Right hindlimb (tissue), 1 donor: ENCODE measurements at regions not wholly inside any gene's neighbourhood (a gene's known extent, or its start where the extent isn't known, plus 50 kb on each side); places are given as distances from the start of the nearest gene placed in this dataset.
A peak's percentile ranks its signal among the peaks of the same experiment; 100 is the strongest.
"Not testable (repeated sequence)": the region's sequence is repeated elsewhere in the genome, so short reads cannot be mapped to it uniquely, and the experiment has no call there.

Experiments used
- DNase-seq: peaks from one replicate; pipeline ENCODE4 v3.0.0-alpha.2; 2018

DNA sequence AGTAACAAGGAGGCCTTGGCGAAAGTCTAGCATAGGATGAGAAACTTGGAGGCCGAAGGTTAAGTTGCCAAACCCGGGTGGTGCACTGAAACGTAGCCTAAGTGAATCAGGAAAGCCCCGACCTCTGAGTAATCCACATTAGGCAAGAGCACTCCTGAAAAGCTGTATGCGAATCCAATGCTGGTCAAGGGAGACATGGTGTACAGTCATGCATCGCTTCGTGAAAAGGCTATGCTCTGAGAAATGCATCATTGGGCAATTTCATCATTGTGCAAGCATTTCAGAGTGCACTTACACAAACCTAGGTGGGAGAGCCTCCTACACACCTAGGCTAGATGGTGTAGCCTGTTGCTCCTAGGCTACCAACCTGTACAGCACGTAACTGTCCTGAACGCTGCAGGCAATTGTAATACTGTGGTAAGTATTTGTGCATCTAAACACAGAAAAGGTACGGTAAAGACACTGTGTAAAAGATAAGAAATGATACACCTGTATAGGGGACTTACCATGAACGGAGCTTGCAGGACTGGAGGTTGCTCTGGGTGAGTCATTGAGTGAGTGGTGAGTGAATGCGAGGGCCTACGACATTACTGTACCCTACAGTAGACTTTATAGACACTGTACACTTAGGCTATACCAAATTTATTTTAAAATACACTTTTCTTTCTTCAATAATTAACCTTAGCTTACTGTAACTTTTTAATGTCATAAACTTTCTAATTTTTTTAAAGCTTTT, 222.5 kb downstream of the SHQ1 start:
- no peak for DNase-seq

DNA sequence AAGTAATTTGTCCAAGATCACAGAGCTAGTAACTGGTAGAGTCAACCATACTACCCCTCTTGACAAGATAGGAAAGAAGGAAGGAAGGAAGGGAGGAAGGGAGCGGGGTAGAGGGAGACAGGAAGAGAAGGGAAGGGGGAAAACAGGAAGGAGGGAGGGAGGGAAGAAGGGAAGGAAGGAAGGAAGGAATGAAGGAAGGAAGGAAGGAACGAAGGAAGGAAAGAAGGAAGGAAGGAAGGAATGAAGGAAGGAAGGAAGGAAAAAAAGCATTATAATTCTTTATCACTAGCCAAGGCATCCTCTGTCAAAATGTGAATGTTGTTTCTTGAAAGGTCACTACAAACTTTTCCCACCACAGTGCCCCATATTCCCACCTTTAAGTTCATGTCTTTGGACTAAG, 223.6 kb downstream of the SHQ1 start:
- DNase-seq, result no peak

DNA sequence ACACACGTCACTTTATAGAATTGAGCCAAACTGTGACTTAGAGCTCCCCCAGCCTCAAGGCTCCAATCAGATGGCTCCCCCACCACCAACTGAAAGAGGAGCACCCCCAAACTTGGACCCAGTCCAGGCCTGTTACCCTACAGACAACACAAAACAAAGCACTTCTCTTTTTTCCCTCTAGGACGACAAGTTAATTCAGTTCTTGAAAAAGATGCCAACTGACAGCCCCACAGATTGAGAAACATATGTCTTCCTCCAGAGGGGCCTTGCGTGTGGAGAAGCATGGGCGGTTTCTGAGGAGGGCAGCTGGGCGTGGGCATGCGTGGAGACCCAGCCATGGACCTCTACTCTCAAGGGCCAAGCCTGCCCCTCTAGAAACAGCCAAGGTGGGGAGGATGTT, 229.5 kb downstream of the SHQ1 start:
- DNase-seq, result no peak

DNA sequence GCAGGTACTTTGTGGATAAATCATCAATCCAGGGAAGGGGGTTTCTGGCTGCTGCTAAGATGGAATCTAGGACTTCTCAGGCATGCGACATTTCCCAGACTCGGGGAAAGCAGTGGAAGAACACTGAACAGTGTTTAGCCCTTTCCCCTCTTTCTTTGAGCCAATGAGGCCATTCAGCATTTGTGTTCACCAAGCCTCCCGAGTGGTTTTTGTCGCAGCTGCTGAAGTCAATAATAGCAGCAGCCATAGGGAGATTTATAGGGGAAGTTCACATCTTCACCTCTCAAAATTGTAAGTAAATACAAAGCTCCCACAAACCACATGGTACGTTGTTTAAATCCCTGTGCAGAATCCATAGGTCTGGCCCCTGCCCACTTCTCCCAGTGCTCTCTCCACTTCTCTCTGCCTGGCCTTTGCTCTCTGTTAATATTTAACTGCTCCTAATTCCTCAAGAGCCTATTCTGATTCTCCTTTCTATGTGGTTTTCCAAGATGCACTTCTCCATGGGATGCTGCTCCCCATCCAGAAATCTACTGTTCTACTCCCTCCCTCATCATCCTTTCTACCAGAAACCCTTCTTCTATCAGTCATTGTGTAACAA, 230.7 kb downstream of the SHQ1 start:
- DNase-seq, result no peak

DNA sequence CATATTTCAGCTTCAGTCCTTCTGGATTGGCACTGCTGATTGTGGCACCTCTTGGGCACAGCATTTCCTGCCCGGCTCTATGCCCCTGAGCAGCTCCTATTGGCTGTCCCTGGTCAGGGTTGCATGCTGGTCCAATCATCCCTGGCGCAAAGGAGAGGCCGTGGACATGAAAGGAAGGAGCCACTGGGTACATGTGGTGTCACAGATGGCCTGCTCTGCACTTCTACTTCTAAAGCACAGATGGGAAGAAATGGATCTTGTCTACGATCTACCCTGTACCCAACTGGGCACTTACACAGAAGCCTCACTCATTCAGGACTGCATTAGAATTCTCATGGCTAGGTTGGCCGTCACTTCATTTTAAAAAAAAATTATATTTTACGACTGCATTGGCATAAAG, 232.5 kb downstream of the SHQ1 start:
- DNase-seq, result no peak

DNA sequence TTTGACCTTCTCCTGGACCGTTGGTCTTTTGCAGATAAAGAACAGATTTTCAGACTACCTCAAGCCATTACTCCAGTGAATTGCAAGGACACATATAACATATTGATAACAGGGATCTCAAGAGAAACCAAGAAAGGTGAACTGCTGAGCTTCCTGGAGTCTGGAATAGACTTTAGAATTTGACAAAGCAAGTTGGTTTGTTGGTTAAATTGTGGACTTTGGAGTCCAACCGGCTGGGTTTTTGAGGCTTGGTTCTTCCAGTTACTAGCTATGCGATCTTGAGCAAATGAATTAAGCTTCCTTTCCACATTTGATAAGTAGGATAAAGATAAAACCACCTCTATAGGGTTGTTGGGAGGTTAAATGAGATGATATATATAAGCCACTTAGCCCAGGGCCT, 233.1 kb downstream of the SHQ1 start:
- no peak for DNase-seq

DNA sequence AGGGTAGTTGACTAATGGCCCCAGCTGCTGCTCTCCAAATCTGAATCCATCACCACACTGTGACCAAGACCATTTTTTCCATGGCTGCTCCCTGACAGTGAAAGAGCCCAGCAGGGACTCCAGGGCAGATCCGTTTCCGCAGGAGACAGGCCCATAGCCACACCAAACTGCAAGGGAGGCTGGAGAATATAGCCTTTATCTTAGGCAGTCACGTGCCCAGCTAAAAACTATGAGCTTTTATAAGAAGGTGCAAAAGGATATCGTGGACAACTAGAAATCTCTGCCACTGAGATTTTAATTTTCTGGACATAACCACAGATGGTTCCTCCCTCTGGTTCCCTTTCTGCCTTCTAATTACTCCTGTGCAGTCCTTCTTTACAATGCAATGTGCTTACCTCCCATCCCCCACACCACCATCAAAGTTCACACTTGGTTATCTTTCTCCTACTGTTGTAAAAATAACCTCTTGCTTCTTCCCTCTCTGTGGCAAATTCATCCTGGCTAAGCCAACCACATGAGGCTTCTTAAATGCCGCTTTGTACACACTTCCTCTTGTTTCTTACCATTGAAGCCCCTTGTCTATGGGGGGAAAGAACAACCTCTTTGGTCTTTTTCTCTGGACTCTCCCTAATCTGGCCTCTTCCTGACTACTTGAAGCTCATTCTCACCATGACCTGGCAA, 233.7 kb downstream of the SHQ1 start:
- DNase-seq, result no peak

DNA sequence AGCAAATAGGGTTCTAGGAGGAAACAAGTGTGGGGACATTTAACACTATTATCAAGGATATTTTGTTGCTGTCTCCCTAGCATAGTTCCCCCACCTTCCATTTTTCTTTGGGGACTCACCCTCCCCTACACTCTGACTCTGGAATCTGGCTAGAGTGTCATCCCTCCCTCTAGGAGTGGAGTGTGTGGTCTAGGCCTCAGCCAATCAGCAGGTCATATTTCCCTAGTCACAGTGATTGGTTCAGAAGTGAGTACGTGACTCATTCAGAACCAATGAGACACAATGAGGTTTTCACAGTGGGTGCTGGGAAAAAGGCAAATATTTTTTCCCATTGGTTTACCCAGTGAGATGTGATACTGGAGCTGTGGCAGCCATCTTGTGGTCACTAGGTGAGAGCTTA, 234.4 kb downstream of the SHQ1 start:
- no peak for DNase-seq

DNA sequence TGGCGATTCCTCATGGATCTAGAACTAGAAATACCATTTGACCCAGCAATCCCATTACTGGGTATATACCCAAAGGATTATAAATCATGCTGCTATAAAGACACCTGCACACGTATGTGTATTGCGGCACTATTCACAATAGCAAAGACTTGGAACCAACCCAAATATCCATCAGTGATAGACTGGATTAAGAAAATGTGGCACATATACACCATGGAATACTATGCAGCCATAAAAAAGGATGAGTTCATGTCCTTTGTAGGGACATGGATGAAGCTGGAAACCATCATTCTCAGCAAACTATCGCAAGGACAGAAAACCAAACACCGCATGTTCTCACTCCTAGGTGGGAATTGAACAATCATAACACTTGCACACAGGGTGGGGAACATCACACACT, 239.1 kb downstream of the SHQ1 start:
- not testable (repeated sequence) for DNase-seq

DNA sequence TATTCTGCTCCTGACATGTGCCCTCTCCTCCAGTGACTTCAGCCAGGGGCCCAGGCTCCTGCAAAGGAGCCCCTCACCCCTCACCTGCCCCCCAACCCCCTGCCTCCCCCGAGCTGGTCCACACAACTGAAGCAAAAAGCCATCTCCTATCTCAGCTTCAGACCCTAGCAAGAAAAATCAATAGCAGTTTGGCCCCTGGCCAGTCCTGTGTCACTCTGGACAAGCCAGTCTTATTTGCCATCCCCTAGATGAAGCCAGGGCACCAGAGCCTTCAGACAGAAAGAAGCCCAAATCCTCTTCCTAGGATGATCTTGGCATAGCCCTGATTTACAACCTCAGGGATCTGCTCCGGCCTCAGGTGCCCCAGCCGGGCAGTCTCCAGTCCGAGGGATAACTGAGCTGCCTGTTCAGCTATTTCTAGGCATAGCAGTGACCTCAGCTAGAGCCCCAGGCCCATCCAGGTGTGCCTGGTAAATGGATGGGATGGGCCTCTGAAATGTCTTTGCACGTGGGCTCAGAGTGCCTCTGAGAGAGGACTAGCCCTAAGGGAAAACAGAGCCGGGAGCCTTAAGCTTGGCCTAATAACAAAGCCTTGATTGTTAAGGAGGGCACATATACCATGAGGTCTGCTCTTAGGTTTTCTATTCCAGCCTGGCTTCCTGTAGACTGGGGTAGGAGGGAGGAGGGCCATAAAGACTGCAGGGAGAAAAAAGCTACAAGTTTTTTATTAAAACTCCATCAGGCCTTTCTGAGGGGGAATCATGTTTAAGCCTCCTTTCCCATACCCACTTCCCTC, 242.0 kb downstream of the SHQ1 start:
- DNase-seq, result no peak

DNA sequence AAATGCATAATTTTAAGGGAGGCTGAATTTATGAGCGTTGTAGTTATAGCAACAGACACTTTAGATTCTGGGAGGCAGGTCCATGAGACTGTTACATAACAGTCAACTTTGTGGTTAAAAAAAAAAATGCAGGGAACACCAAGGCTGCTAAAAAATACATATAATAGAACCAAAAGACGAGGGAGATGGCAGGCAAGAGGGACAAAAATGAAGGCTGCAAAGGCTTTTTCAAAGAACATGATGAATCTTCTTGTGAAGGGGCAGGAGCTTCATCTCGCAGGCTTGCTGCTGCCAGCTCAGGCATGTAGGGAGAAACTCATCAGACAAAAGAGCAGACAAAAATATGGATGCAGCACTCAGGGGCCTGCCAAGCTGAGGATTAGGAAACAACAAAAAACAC, 243.9 kb downstream of the SHQ1 start:
- DNase-seq, result no peak

DNA sequence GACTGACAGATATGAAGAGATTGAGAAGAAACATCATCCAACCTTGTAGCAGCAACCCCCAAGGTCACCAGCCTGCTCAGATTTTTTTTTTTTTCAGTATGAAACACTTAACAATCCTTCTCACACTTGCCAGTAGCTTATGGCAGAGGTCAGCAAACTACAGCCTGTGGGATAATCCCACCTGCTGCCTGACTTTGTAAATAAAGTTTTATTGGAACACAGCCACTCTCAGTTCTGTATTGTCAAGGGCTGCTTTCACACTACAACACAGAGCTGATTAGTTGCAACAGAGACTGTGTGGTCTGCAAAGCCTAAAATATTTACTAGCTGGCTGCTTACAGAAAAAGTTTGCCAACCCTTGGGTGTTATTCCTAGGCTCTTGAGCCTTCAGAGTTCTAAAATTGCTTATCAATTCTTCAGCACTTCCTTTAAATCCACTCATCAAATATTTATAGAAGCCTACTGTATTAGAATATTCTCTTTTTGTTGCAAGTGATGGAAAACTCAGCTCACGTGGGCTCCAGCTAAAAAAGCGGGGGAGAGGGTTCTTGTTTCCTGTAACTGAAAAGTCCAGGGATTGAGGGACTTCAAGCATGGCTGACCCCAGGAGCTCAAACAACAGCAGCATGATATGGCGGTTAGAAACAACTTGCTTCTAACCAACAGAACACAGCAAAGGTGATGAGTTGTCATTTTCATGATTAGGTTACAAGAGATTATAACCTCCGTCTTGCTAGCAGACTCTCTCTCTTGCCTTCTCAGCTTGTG, 246.1 kb downstream of the SHQ1 start:
- no peak for DNase-seq

DNA sequence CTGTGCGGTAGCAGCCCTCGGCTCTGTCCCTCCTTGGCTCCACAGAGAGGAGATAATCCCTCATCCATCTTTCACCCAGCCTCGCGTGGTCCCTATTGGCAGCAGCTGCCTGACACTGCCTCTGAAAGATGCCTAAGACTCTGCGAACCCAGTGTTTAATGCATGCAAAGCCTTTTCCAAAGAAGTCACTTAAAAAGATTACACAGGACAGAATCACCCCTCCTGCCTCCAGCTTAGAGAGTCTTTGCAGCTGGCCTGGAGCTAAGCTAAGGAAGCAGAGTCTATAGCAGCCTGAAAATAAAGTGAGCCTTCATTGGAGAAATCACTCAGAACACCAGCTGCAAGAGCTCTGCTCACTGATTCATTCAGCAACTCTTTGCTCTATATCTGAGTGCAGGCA, 247.2 kb downstream of the SHQ1 start:
- DNase-seq, result no peak

DNA sequence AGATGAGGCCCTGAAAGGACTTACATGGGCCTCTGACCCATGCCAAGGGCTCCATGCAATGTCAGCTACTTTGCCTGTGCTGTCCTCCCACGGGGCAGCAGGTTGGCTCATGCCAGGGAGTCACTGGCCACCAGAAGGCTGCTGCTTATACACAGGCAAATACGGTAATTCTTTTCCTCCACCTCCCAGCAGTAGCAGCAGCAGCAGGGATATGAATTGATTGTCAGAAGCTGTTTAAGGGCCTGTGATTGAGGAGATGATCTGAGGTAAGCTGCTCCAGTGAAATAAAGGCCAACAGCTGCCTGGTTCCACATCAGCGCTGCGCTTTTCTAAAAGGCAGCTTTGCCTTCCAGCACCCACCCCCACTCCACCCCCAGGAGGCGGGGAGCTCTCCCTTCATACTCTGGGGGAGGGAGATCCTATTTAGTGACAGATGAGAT, 250.5 kb downstream of the SHQ1 start:
- DNase-seq, result no peak

DNA sequence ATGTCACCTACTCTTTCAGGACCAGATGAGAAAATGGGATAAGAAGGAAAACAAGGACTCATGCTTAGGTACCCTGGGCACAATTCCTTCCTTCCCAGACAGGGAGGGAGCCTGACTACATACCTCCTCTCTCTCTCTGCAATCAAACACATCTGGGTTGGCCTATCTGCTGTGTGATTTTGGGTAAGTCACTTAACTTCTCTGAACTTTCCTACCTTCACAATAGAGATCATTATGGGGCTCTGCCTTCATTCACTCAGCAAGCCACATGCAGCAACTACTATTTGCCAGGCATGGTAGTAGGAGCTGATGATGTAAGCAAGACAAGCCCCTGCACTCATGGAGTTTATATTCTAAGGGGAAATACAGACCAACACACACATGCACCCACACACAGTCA, 251.2 kb downstream of the SHQ1 start:
- DNase-seq, result no peak

DNA sequence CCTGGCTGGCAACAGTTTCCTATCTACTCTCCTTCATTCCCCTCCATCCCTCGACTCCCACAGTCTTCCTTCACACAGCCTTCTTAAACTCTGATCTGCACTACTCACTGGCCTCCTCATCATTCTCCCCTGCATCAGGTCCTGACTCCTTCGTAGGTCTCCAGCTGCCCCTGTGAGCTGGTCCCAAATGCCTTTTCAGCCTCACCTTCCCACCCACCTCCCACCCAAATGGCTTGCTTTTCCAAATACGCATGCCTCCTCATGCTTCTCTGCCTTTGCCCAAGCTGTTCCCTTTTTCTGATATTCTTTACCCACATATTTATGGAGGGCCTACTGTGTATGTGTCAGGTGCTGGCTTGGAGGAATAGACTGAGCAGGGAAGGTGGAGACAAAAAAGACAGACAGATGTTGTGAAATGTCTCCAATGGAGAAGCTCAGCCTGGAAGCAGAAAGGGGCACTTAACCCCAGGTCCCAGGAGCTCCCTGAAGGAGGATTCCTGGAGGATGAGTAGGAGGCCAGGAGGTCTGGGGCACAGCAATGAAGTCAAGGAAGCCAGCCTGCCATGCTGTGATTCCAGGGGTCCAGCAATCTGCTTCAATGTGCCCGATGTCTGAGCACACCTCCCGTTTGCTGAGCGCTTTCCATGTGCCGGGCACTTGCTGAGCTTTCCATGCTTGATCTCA, 252.2 kb downstream of the SHQ1 start:
- DNase-seq, result no peak

DNA sequence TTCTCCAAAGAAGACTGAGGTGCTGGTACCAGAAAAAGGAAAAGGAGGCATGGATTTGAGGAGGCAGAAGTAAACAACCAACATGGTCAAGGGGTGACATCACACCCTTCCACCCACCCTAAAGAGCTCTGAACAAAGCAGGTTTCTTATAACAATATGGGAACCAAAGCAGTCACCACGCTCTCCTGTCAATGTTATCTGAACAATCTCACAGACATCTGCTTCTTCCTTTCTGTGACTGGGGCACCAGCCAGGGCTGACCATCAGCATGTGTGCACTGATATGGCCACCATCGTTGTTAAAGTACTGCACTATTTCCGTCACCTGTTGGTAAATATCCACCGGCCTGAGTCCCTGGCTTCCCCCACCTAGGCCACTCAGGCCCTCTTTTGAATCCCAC, 252.9 kb downstream of the SHQ1 start:
- no peak for DNase-seq

DNA sequence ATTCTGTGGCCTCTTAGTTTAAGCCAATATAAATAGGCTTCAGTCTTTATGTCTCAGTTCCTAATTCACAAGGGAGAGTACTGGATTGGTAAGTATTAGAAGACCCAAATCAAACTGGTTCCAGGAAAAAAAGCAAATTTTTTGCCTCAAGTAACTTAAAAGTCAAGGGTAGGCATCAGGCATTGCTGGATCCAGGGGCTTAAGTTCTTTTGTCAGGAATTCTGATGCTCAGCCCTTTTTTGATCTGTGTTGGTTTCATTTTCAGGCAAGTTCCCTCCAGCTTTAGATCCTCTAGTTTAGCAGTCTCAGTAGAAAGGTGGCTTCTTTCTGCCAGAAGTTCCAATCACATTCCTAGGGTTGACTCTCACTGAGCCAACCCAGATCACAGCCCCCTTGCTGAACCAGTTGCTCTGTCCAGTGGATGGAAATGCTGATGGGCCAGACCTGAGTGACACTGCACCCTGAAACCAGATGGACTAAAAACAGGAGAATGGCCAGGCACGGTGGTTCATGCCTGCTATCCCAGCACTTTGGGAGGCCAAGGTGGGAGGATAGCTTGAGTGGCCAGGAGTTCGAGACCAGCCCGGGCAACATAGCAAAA, 253.5 kb downstream of the SHQ1 start:
- no peak for DNase-seq

DNA sequence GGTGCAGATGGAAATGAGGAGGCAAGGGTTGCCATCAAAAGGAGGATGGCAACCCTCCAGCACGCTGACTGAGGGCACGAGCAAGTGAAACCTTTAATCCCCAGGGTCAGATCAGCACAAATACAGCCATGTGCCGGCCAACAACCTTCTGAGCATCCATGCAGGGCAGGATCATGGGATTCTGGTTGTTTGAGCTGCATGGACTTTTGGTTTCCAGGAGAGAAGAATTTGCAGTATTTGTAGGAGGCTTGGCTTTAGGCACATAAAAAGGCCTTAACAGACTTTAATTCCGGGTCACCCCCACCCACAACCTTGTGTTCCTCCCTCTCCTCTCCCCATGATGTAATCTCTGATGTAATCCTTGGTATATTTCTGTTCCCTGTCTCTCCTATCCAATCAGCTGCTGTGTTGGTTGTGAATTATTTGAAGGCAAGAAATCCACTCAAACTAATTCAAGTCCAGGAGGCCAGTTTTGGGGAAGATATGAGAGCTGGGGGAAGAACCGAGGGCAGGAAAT, 254.3 kb downstream of the SHQ1 start:
- no peak for DNase-seq

DNA sequence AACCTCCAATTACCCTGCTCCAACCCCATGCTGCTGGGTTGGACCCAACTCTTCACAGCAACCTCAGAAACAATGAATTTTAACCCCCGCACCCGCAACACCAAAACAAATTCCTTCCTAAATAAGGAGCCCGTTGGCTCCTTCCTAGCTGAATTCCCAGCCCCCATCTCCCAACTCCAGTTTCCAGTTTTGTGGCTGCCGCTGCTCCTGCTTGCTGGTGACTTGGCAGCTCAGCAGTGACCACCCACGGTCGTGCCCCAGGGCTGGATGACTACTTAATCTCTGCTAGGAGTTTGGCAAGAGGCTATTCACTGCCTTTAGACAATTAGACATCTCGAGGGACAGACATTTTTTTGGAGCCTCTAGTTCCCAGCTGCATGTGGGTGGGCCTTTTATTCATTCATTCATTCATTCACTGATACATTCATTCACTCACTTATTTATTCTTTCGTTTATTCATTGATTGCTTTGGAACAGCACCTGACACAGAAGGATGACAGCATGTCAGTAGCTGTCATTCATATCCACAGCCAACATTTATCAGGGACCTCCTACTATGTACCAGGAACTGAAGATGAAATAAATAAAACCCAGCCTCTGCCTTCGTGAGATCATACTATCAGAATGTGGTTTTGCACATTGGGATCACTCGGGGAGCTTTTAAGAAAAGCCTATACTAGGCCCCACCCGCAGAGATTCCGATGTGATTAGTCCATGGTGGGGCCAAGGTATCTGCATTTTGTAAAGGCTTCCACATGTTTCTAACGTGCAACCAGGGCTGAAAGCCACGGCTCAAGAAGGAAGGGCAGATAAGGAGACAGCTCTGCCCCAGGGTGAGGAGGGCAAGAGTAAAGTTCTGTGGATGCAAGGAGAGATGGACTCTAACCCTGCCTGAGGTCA, 256.5 kb downstream of the SHQ1 start:
- peak; percentile 74 for DNase-seq
